ENCODE measurements at regions not wholly inside any gene's neighbourhood (a gene's known extent, or its start where the extent isn't known, plus 50 kb on each side); places are given as distances from the start of the nearest gene placed in this dataset.

DNA sequence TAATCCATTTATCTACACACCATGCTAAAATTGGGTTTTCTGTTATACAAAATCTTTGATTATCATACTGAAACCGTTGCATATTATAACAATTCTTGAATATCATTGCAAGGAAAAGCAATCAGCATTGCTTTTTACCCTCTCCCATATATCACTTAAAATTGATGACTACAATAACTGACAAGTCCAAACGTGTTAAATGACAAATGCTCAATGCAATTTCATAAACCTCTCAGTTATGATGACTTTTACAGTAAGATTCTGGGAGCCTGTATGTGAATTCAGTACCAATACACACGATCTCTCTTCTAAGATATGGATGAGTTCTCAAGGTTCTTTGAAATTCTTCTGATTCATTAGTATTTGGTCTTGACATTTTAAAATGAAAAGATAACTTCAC, 368.5 kb upstream of the TRIB2 start:
- POLR2A ChIA-PET: no interaction called here
- CTCF ChIA-PET: no interaction called here

DNA sequence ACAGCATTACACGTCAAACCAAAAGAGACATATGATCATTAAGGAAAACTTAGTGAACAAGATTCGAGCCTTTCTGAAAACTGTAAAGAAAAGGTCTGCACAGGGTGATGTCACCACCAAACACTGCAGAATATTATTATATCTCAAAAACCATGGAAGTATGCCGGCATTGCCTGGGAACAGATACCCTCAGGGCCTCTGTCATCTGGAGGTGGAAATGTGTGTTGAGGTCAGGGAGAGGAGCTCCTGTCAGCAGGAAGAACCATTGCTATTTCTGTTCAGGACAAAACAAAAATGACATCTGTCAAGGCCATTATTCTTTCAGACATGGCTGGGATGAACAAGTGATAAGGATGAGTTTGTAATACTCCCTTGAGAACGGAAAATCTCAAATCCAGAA, 365.9 kb upstream of the TRIB2 start:
- ChIA-PET CTCF (no interaction called here), POLR2A (no interaction called here)

GRCh38 chr2:12352889-12353288, 363.8 kb upstream of the TRIB2 start:
- ChIA-PET CTCF (no interaction called here), POLR2A (no interaction called here)

GRCh38 chr2:12361506-12361905, 355.2 kb upstream of the TRIB2 start:
- POLR2A ChIA-PET: no interaction called here
- CTCF ChIA-PET: no interaction called here

DNA sequence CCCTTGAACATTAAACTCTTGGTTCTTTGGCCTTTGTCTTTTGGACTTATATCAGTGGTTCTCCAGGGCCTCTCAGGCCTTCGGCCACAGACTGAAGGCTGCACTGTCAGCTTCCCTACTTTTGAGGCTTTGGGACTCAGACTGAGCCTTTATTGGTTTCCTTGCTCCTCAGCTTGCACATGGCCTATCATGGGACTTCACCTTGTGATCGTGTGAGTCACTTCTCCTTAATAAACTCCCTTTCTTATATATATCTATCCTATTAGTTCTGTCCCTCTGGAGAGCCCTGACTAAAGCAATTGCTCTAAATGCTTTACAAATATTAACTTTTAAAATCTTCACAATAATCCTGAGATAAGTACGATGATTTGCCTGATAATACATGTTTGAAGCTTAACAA, 353.6 kb upstream of the TRIB2 start:
- POLR2A ChIA-PET: no interaction called here
- CTCF ChIA-PET: no interaction called here

DNA sequence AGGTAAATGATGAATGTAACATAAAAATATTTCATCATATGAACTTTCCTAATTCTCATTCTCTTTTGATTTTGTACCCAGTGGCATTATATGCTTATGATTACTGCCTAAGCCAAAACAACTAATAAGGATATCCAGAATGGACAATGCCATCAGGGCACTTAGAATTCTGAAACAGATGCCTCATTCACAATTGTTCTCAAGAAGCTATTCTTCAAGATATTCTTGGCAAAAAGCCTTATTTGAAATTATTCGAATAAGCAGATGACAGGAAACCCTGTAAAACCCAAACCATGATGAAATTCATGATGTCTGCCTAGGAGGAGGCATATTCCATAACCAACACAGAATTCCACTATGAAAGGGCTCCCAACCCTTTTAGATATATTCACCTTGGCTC, 353.2 kb upstream of the TRIB2 start:
- ChIA-PET CTCF (no interaction called here), POLR2A (no interaction called here)

DNA sequence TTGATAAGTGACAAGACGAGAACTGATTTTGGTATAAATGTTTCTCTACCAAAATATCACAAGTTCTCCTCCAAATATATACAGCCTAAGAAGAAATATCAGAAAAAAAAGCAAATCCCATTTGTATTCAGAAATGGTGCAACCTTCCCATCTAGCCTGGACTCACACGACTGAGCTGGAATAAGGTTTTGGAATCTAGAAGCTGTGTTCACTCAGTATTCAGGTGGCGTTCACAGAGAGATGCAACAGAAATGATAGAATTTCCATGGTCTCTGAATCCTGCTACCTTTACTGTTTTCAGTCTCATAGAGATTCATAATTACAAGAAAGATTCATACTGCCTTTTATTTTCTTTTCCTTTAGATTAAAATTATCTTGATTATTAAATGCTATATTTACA, 347.2 kb upstream of the TRIB2 start:
- ChIA-PET CTCF (no interaction called here), POLR2A (no interaction called here)

GRCh38 chr2:12376025-12376424, 340.7 kb upstream of the TRIB2 start:
- CTCF ChIA-PET: no interaction called here
- POLR2A ChIA-PET: no interaction called here

DNA sequence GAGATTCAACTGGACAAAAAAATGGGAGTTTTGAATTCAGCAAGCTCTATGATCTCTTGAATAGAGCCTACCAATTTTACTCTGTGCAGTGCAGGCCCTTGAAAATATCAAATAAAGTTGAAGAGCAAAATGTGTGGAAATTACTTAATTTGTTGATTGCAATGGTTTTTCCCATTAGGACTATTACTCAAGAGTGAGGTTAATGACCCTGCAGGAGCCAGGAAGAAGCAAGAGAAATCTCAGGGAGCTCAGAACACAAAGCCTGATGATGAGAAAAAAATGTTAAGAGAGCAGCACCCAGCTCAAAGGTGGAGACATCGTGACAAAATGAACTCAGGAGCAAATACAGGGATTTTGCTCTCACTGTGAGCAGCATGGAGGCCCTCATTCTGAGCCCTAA, 337.6 kb upstream of the TRIB2 start:
- ChIA-PET CTCF (no interaction called here), POLR2A (no interaction called here)

DNA sequence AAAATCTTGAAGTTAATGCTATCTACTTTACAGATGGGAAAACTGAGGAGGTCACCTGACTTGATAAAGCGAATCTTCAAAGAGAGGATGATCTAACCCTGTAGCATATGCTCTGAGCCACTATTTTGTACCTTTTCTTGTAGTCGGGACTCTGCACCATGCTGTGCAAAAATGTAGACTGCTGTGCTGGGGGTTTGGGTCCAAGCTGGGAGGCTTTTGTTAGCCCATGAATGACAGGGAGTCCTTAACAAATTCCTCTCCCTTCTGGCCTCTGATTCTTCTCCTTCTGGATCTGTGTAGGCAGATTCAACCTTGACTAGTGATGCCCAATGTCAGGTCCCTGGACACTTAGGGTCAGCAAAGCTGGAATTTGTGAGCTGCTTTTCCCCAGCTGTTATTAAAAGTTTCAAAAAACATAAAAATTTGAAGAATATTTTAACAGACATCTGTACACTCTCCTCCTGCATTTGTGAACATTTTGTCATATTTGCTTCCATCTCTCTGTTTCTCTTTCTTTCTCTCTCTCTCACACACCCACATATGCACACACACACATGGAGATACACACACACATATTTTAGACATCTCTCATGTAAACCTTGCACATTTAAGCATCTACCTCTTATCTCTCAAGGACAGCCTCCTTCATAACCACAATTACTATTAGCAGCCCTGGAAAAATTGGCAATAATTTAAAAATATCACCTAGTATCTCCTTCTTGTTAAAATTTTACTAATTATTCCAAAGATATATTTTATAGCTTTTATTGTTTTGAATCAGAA, 335.0 kb upstream of the TRIB2 start:
- ChIA-PET POLR2A (no interaction called here), CTCF (no interaction called here)

- POLR2A ChIA-PET: no interaction called here
- CTCF ChIA-PET: no interaction called here
Observed at GRCh38 chr2:12382366-12382765, 334.4 kb upstream of the TRIB2 start.

DNA sequence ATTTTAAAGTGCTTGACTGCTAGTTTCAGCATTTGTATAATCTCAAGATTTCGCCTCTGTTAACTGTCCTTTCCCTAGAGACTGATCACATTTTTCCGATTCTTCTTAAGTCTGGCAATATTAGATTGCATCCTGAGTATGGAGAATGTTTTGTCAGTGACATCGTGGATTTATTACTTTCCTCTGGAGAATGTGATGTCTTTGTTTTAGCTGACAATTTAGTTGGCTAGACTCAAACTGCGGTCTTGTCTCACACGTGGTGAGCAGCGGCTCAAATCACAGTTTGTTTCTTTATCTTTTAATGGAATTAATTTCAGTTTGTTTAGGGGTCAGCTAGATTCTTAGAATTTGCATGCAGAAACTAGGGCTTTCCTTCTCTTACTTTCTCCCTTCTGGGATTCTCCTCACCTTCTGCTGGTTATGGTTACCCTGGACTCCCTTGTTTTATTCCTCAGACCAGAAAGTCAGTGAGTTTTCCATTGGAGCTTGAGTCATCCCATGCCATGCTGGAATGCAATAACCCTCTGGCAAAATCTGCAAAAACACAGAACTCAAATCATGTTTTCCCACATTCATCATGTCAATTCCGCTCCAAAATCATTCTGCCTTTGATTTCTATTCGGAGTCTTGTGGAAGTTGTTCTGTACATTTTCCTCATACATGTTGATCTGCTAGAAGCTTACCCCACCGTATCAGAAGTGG, 327.2 kb upstream of the TRIB2 start:
- CTCF ChIA-PET: no interaction called here
- POLR2A ChIA-PET: no interaction called here

- CTCF ChIA-PET: no interaction called here
- POLR2A ChIA-PET: no interaction called here
Observed at GRCh38 chr2:12391116-12391515, 325.6 kb upstream of the TRIB2 start.

DNA sequence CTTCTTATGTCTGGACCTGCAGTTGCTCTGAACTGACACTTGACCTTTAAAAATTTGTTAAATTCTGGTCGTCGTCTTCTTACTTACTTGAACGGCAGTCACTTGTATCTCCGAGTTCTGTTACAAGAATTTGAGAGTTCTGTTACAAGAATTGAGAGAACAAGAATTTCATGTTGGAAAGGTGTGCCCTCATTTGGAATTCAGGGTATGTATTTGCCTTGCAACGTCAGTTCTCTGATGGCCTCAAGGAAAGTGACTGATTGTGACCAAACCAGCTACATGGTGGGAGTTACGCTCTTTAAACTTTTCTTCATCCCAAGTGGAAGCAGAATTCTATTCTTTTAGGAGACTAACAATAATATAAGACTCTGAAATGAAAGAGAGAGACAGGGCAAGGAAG, 320.0 kb upstream of the TRIB2 start:
- POLR2A ChIA-PET: no interaction called here
- CTCF ChIA-PET: no interaction called here

DNA sequence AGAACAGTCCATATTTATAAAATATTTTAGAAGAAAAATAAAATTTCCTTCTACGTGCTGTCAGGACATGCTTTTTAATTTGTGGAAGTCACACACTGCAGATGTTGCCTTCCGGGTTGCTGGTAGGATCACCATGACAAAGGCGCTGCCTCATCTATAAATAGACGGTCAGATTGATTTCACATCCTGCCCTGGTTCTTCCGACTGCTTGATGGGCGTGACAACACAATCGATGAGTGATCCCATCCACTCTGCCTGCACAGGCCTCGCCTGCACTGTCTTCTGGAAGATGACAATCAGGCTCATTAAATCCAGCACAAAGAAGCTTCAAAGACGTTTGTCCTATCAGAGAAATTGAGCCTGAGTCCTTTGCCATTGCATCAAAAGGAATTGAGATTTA, 318.9 kb upstream of the TRIB2 start:
- ChIA-PET CTCF (no interaction called here), POLR2A (interaction anchor here (0.6 kb wide), 1 partner anchor 16 kb away, joined by 3 read pairs; no protein-coding TSS in a partner anchor)

DNA sequence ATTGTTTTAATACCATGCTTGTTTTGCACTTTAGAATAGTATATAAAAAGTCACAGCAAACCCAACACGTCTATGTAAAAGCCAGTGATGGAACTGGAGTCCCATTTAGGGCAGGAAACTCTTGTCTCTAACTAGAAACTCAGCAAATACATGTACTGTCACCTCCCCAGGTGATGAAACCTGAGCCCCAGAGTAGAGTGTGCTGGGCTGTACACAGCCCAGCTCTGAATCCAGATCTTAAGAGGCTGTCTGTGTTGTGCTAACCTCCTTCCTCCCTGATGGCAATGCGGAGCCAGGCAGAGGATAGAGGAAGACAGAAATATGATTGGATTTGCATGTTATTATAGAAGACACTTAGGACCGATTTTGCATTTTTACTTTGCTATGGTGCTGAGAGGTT, 317.5 kb upstream of the TRIB2 start:
- CTCF ChIA-PET: no interaction called here
- POLR2A ChIA-PET: no interaction called here

GRCh38 chr2:12400543-12400942, 316.2 kb upstream of the TRIB2 start:
- ChIA-PET POLR2A (no interaction called here), CTCF (no interaction called here)

DNA sequence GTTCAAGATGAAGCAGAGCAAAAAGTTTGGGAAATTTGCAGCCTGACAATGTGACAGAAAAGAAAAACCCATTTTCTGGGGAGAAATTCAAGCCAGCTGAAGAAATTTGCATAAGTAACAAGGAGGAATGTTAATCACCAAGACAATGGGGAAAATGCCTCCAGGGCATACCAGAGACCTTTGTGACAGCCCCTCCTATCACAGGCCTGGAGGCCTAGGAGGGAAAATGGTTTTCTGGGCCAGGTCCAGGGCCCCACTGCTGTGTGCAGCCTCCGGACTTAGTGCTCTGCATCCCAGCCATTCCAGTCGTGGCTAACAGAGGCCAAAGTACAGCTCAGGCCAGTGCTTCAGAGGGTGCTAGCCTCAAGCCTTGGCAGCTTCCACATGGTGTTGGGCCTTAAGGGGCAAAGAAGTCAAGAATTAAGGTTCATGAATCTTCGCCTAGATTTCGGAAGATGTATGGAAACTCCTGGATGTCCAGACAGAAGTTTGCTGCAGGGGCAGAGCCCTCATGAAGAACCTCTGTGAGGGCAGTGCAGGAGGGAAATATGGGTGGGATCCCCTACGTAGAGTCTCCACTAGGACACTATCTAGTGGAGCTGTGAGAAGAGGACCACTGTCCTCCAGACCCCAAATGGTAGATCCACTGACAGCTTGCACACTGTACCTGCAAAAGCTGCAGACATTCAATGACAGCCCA, 314.1 kb upstream of the TRIB2 start:
- CTCF ChIA-PET: no interaction called here
- POLR2A ChIA-PET: no interaction called here

- POLR2A ChIA-PET: no interaction called here
- CTCF ChIA-PET: no interaction called here
Observed at GRCh38 chr2:12404497-12404896, 312.2 kb upstream of the TRIB2 start.

- CTCF ChIA-PET: no interaction called here
- POLR2A ChIA-PET: no interaction called here
Observed at GRCh38 chr2:12407160-12407559, 309.6 kb upstream of the TRIB2 start.

- ChIA-PET CTCF (interaction anchor here (0.9 kb wide), 1 partner anchor 24 kb away, joined by 3 read pairs; no protein-coding TSS in a partner anchor), POLR2A (no interaction called here)
Observed at GRCh38 chr2:12412898-12413305, 303.8 kb upstream of the TRIB2 start.

Data from activated CD8-positive, alpha-beta memory T cell treated with anti-CD3 and anti-CD28 coated beads for 36 hours (primary cell).